ENCODE measurements at regions not wholly inside any gene's neighbourhood (a gene's known extent, or its start where the extent isn't known, plus 50 kb on each side); places are given as distances from the start of the nearest gene placed in this dataset.

- intact Hi-C loops (cut with micrococcal nuclease; ENCODE audit: unreplicated experiment): no loop called here
- Histone ChIP-seq H2AFZ (ENCODE audit: low read length) (no peak overlapping the region), H3K79me2 (ENCODE audit: insufficient read depth, low read depth, low read length) (no peaks in the 10 kb centered on the region), H3K4me1 (ENCODE audit: insufficient read depth, low read length, poor library complexity, severe bottlenecking) (no peaks in the 10 kb centered on the region), H3K9me2 (ENCODE audit: insufficient read depth, low read length) (no peaks in the 10 kb centered on the region), H3K27ac (ENCODE audit: low read depth, low read length, poor library complexity, severe bottlenecking) (no peak overlapping the region), H4K20me1 (ENCODE audit: insufficient read depth, low read length) (no peaks in the 10 kb centered on the region), H3K36me3 (ENCODE audit: insufficient read depth, low read length) (no peaks in the 10 kb centered on the region), H3K4me2 (ENCODE audit: low read length) (no peak overlapping the region), H3K9me3 (ENCODE audit: low read length) (no peaks in the 10 kb centered on the region), H3K4me3 (ENCODE audit: low read depth, low read length, poor library complexity, severe bottlenecking) (no peak overlapping the region)
- no peak for DNase-seq (ENCODE audit: low spot score)
- ChIA-PET CTCF (ENCODE audit: unreplicated experiment) (no interaction called here), POLR2A (no interaction called here)
- BruUV-seq (replicated peaks): no TSS peak
- TF ChIP-seq EZH2phosphoT487 (IDR thresholded peaks at IDR 0.05; ENCODE audit: borderline replicate concordance, low read depth, low read length) (no peak), CTCF (conservative IDR thresholded peaks at IDR 0.05; ENCODE audit: low read length) (no peak)
These were observed 188.0 kb upstream of the DCC start for GRCh38 chr18:52152036-52152435.

GRCh38 chr18:52156166-52156565, 183.8 kb upstream of the DCC start:
- POLR2A ChIA-PET: no interaction called here
- Histone ChIP-seq H3K4me1 (ENCODE audit: insufficient read depth, low read length, poor library complexity, severe bottlenecking) (no peaks in the 10 kb centered on the region), H3K27ac (ENCODE audit: low read depth, low read length, poor library complexity, severe bottlenecking) (no peak overlapping the region), H3K9me2 (ENCODE audit: insufficient read depth, low read length) (no peaks in the 10 kb centered on the region), H3K79me2 (ENCODE audit: insufficient read depth, low read depth, low read length) (no peaks in the 10 kb centered on the region), H4K20me1 (ENCODE audit: insufficient read depth, low read length) (no peaks in the 10 kb centered on the region), H3K4me2 (ENCODE audit: low read length) (no peak overlapping the region), H3K4me3 (ENCODE audit: low read depth, low read length, poor library complexity, severe bottlenecking) (no peak overlapping the region), H2AFZ (ENCODE audit: low read length) (no peak overlapping the region), H3K9me3 (ENCODE audit: low read length) (no peaks in the 10 kb centered on the region), H3K36me3 (ENCODE audit: insufficient read depth, low read length) (no peaks in the 10 kb centered on the region)
- no peak for TF ChIP-seq CTCF (conservative IDR thresholded peaks at IDR 0.05; ENCODE audit: low read length)
- TF ChIP-seq EZH2phosphoT487 (IDR thresholded peaks at IDR 0.05; ENCODE audit: borderline replicate concordance, low read depth, low read length): no peak
- CTCF ChIA-PET (ENCODE audit: unreplicated experiment): no interaction called here
- BruUV-seq (replicated peaks): no TSS peak
- intact Hi-C loops (cut with micrococcal nuclease; ENCODE audit: unreplicated experiment): no loop called here
- DNase-seq (ENCODE audit: low spot score): no peak

DNA sequence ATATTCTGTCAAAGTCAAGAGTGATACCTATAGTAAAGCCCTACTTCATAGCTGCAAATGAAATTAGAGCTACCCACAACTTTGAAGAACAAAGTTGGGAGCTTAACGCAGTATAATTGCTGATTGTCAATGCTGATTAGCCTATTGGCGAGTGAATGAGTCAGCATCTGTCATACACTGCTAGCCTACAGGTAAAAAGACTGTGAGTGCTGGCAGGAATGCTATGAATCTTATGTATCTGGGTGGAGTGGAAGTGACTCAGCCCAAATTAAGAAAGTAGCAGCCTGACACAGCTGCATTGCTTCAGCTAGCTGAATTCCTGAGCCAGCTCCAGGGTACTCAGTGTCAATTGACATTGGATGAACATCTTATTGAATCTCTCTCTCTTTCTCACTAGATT, 179.4 kb upstream of the DCC start:
- POLR2A ChIA-PET: no interaction called here
- Histone ChIP-seq H3K4me2 (ENCODE audit: low read length) (no peak overlapping the region), H3K9me2 (ENCODE audit: insufficient read depth, low read length) (no peaks in the 10 kb centered on the region), H2AFZ (ENCODE audit: low read length) (no peak overlapping the region), H3K4me3 (ENCODE audit: low read depth, low read length, poor library complexity, severe bottlenecking) (no peak overlapping the region), H3K36me3 (ENCODE audit: insufficient read depth, low read length) (no peaks in the 10 kb centered on the region), H3K79me2 (ENCODE audit: insufficient read depth, low read depth, low read length) (no peaks in the 10 kb centered on the region), H3K27ac (ENCODE audit: low read depth, low read length, poor library complexity, severe bottlenecking) (no peak overlapping the region), H4K20me1 (ENCODE audit: insufficient read depth, low read length) (no peaks in the 10 kb centered on the region), H3K9me3 (ENCODE audit: low read length) (no peaks in the 10 kb centered on the region), H3K4me1 (ENCODE audit: insufficient read depth, low read length, poor library complexity, severe bottlenecking) (no peaks in the 10 kb centered on the region)
- CTCF ChIA-PET (ENCODE audit: unreplicated experiment): no interaction called here
- TF ChIP-seq CTCF (conservative IDR thresholded peaks at IDR 0.05; ENCODE audit: low read length): no peak
- no peak for TF ChIP-seq EZH2phosphoT487 (IDR thresholded peaks at IDR 0.05; ENCODE audit: borderline replicate concordance, low read depth, low read length)
- intact Hi-C loops (cut with micrococcal nuclease; ENCODE audit: unreplicated experiment): no loop called here
- no peak for DNase-seq (ENCODE audit: low spot score)
- BruUV-seq (replicated peaks): no TSS peak

All from OCI-LY7 (cell line).